ENCODE measurements at regions not wholly inside any gene's neighbourhood (a gene's known extent, or its start where the extent isn't known, plus 50 kb on each side); places are given as distances from the start of the nearest gene placed in this dataset.

DNA sequence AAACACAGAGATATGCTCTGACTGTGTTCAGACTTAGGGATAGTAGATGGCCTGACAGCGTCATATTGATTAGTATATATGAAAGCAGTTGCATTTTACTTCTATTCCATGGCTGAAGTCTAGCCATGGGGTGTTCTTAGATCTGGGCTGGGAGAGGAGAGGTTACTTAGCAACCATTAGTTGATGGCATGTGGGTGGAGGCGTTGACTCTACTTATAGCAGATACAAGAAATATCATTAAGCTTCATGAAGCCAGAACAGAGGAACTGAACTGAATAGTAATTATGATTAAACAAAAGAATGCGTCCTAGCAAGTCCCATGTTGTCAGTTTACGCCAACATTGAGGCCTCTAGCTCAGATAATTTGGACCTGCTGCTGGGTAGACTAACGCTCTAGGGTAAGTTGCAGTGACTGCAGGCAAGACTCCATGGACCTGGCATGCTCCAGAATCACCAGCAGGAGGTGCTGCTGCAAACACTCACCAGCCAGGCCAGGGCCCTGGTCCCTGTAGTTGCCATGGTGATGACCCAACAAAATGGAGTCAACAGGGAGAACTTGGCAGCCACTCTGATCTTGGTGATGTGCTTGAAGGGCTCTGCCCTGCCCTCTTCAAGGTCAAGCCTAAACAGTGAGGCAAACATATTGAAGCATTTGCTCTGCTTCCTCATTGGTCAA is 477.3 kb downstream of the PREX1 start:
- TF ChIP-seq, protein P1, sequence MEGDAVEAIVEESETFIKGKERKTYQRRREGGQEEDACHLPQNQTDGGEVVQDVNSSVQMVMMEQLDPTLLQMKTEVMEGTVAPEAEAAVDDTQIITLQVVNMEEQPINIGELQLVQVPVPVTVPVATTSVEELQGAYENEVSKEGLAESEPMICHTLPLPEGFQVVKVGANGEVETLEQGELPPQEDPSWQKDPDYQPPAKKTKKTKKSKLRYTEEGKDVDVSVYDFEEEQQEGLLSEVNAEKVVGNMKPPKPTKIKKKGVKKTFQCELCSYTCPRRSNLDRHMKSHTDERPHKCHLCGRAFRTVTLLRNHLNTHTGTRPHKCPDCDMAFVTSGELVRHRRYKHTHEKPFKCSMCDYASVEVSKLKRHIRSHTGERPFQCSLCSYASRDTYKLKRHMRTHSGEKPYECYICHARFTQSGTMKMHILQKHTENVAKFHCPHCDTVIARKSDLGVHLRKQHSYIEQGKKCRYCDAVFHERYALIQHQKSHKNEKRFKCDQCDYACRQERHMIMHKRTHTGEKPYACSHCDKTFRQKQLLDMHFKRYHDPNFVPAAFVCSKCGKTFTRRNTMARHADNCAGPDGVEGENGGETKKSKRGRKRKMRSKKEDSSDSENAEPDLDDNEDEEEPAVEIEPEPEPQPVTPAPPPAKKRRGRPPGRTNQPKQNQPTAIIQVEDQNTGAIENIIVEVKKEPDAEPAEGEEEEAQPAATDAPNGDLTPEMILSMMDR (IDR thresholded peaks at IDR 0.05), result no peak
- TF ChIP-seq POLR2A (IDR thresholded peaks at IDR 0.05), result no peak
